GM12873 (cell line): ENCODE measurements at regions not wholly inside any gene's neighbourhood (a gene's known extent, or its start where the extent isn't known, plus 50 kb on each side); places are given as distances from the start of the nearest gene placed in this dataset.

Experiments used
- CTCF ChIP-seq: IDR thresholded peaks from 2 replicates; pipeline ENCODE4 v1.5.1; 2012; ENCODE audit warnings: low read depth, mild to moderate bottlenecking, moderate library complexity, low read length, control low read depth; ENCODE audit not compliant: insufficient read depth; ENCODE audit errors: missing control alignments

GRCh38 chr16:73408311-73408710 is 360.4 kb upstream of the ZFHX3 start:
- TF ChIP-seq CTCF = no peak

DNA sequence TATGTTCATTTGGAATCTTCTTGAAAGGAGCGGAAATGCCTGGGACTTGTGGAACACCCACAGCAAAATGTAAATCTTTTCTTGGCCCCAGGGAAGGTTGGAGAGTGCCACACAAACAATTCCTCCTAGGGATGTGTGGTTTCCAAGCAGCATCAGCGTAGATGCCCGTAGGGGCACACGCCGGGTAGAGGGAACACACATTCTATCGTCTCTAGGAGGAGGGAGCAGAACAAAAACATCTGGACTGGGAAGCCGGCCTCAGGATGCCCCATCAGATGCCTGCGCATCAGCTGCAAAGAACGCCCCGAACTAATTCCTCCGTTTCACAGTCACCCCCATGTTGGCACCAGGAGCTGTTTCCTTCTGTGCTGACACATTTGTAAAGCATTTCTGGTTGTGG is 357.9 kb upstream of the ZFHX3 start:
- TF ChIP-seq CTCF = no peak

DNA sequence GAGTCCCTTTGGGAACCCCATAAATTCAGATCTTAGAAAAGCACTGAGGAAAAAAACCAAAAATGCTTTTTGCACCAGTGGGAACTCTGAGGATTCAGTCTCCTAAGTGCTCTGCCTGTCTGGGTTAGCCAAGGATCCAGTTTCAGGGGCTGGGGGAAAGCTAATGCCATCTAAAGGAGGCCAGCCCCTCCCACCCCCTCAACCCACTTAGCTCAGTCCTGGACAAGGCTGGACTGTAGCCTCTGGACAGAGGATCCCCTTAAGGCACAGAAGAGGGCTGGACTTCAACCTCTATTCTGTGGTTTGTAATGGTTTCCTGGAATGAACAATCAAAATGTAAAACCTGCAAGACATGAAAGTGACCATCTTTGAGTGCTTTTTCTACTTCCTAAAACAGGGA is 356.1 kb upstream of the ZFHX3 start:
- no peak for TF ChIP-seq CTCF

DNA sequence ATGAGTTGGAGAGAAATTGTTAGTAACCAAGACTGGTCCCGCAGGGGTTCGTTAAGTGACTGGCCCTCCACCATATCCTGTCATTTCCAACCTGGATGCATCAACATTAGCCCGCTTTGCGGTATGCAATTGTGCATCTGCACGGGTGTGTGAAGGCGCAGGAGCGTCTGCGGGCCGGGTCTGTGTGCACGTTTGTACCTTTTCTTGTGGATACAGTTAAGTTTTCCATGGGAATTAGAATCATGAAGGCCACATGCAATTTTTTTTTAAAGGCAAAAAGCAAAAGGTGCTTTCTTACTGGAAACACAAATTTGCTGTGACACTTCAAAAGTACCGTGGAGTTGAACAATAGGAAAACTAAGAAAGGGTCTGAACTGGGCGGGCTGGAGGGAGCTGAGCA is 355.4 kb upstream of the ZFHX3 start:
- no peak for TF ChIP-seq CTCF

DNA sequence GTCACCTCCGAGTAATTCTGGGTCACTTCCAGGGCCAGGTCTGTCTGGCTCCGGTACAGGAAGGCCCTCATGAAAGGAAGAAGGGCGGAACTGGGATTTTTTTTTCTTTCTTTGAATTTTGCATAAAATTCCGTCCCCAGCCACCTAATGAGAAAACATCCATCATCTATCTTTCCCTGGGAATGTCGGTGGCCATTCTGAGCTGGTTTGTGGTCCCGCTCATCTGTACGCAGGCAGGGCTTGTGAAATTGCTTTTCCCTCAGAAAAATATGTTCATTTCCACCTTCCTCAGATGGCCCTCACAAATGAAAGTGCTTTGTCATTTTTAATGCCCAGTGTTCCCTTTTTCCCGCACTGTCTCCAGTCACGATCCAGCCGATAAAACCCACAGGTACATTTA is 353.0 kb upstream of the ZFHX3 start:
- TF ChIP-seq CTCF = no peak

DNA sequence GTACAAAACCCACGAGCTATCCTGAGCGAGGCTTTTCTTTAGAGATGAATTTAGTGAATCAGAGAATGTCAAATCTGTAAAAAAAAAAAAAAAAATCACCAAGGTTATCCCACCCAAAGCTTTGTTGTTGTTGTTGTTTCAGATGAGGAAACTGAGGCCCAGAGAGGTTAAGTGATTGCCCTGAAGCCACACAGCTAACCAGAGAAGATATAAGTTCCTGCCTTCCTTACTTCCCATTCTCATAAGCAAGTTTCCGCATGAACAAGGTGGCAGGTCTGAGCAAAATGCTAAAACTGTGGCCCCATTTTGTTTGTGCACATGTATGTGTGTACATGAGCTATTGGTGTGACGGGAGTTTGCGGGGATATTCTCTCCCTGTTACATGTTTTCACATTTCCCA is 352.1 kb upstream of the ZFHX3 start:
- TF ChIP-seq CTCF = no peak

GRCh38 chr16:73399486-73399885 is 351.6 kb upstream of the ZFHX3 start:
- no peak for TF ChIP-seq CTCF

- TF ChIP-seq CTCF = no peak
These were observed 348.6 kb upstream of the ZFHX3 start for GRCh38 chr16:73396556-73396955.
